HG03175 (cell line): ENCODE measurements at regions not wholly inside any gene's neighbourhood (a gene's known extent, or its start where the extent isn't known, plus 50 kb on each side); places are given as distances from the start of the nearest gene placed in this dataset.

Experiments used
- ATAC-seq: cut with Tn5 transposase; IDR thresholded peaks from one replicate; pipeline ENCODE4 v1.9.1; 2021; ENCODE audit warnings: mild to moderate bottlenecking, moderate library complexity; ENCODE audit not compliant: unreplicated experiment

DNA sequence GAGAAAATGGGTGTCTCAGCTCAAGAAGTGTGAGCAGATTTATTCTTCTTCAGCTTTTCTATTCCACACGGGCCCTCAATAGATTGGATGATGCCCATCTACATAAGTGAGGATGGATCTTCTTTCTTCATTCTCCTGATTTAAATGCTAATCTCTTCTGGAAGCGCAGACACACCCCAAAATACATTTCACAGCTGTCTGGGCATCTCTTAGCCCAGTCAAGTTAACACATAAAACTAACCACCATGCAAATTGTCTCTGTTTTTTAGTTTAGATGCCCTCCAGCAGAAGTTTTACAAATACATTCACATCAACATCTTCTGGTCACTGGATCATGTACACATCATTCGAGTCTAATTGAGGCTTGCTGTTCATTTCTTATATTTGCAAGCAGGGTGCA is 249.0 kb upstream of the VCX3A start:
- ATAC-seq = no peak

DNA sequence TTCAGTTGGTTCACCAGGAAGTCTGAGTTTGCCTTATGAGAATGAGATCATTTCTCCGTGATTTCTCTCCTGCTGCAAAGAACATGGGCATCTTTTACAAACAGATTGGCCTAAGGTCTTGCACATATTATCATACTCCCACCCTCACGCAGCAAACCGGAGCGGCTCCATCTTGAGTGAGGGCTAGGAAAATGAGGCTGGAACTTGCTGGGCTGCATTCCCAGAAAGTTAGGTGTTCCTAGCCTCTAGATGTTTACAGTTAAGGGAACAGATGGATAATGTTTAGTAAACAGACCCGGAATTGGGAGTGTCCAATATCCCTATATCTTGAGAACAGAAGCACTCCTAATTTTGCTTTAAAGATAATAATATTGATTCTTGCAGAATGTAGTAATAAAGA is 247.9 kb upstream of the VCX3A start:
- no peak for ATAC-seq

DNA sequence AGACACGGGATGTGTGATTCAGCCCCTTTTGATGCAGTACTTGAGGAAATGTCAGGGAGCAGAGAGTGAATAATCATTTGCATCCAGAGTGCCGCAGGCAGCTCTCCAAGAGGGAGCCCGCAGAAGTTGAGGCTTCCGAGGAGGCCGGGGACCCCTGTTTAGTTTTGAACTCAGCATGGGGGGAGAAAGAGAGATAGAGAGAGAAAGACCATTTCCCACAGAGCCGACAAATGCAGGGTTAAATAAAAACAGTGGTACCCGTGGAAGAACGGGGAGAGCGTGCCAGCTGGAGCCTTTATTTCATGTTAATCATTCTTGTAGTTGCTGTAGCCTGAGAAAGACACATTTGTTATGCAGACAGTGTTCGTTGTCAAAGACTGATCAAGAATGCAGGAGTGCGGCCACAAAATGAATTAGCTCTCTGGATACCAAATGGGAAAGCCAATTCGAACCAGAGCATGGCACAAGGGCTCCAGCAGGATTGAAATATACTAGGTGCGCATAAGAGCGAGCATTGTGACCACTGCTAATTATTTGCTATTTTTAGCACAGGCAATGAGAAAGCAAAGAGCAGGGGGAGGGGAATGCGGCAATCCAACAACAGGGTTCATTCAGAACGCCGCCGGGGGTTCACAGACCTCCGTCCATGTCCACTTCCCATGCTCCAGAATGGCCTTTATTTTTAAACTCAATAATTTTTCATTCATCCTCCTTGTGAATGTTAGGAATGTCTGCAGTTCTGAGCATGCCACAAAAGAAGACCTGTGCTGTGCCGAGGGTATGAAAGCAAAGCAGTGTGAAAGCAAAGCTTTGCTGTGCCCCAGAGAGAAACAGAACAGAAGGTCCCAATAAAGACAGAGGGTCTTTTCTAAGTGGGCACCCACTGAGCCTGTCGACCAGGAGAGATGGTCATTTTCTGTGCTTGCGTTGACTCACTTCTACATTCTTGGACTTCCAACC is 243.9 kb upstream of the VCX3A start:
- ATAC-seq = no peak

DNA sequence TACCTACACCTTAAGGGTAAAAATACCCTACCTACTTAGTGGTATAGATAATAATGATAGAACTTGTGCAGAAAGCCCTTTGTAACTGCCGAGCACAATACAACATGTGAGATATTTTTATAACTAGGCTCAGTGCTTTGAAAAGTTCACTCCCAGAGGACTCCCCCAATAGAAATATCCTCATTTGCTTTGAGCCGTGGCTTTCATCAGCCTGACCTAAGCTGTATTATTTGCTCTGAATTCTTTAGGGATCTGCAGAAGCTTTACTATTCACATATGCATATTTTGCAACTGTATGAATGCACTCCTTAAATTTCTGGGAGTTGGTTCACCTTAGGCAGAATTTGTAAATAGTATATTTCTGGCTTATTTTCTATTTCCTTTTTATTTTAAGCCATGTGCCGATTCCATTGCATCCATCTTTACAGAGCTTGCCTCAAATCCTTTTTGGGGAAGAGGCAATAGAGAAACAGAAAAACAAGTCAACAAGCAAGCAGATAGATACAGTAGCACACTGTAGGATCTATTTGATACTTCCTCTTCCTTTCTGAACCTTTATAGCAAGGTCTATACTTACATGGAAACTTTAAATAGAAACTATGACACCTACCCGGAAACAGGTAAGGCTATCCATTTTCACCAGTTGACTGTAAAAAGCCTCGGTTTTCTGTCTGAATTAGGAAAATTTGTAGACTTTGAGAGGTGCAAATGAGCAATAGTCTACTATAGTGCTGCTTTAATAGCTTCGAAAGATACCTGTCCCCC is 242.5 kb upstream of the VCX3A start:
- ATAC-seq = peak; percentile 77

DNA sequence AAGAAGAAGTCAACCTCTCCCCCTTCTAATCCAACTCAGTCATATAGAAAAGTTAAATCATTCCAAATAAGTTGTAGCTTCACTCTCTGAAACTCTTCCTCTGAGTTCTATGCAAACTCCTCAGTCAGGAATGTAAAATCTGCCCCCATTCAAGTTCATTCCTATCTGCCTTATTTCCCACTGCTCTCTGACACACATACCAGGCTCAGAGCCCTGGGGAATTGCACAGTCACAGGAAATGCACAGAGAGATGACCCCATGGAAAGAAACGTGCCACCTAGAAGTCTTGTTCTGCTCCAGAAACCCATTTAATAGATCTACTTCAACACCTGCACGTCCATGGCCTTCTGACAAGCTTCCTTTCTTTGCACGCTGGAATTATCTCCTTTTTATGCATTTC is 236.0 kb upstream of the VCX3A start:
- no peak for ATAC-seq

DNA sequence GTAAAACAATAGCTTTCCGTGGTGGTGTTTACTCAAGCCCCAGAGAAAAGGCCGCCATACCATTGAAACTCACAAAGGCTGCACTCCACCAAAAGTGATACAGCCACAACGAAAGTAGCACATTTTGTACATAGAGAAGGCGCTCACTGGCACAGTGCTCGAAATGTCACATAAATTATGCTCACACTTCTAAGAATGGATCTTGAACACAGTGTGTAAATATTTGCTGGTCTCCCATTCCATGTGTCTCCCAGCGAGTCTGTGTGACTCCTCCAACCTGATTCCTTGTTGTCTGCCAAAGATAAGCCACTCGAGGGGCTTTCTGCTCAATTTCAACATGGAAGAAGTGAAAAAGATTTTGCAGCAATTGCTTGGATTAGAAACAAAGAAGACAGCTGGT is 234.0 kb upstream of the VCX3A start:
- no peak for ATAC-seq

DNA sequence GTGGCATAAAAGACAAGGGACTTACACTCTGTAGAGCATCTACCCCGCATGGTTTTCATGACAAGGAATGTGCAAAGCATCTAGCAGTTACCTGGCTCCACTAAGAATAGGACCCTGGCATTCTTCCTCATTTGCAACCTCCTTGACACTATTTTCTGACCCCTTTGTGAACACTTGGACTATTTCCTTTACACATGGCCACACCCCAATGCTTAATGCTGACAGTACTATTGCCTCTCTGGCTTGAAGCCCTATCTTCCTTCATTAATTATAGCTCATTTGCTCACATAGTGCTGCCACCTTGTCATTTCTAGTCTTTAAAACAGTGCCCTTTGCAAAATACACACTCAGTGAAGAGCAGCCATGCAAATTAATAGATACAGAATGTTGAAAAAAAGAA is 226.3 kb upstream of the VCX3A start:
- ATAC-seq = no peak

DNA sequence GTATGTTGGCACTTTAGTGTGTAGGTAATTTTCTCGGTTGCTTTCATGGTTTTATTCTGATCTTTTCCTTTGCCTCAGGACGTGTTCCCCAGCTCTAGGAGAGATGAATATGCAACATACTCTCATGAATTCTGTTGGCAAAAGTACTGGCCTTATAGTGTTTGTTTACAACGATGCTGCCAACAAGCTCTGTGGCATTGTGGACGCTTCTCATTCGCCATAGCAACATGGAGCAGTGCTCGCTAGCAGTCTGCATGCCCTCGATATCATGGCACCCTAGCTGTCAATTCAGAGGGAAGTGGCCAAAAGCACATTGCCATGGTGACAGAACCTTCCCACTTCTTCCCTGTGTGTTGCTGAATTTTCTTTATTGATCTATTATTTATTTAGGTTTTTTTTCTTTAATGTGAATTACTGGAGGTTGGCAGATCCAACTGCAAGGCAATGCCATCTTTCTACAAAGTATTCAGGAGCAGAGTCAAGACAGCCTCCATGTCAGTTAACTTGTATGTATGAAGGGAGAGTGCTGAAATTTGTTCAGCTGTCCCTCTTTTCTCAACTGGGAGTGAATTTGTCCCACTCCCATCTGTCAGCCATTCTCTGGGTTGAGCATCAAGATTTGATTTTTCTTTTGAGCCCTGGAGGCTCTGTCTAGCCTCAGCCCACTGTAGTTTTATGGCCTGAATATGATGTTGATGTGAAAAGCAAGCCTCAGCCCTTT is 224.9 kb upstream of the VCX3A start:
- no peak for ATAC-seq

DNA sequence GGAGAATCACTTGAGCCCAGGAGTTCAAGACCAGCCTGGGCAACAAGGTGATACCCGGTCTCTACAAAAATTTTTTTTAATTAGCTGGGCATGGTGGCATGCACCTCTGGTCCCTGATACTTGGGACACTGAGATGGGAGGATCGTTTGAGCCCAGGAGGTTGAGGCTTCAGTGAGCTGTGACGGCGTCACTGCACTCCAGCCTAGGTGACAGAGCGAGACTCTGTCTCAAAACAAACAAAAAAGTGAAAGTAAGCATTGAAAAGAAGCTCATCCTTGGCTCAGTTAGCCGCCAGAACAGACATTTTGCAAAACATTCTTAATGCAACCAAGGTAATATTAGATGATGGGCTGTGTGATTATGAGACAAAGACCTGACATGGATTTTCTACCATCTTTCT is 223.3 kb upstream of the VCX3A start:
- no peak for ATAC-seq

DNA sequence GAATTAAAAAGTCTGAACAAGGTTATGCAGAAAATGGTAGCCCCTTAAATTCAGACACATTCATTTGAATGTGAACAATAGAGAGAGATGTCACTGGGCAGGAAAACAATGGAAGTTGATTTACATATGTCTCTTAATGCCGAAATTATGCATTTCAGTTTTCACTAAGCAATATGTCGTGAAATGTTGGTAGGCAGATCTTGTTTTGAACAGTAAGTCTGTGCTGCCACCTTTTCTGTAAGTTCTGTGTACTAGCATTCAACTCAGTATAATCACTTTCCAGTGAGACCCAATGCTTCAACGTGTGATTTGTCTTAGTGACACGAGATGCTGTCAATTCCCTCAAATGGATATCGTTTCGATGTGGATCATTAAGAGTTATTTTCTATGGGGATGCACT is 222.7 kb upstream of the VCX3A start:
- no peak for ATAC-seq

DNA sequence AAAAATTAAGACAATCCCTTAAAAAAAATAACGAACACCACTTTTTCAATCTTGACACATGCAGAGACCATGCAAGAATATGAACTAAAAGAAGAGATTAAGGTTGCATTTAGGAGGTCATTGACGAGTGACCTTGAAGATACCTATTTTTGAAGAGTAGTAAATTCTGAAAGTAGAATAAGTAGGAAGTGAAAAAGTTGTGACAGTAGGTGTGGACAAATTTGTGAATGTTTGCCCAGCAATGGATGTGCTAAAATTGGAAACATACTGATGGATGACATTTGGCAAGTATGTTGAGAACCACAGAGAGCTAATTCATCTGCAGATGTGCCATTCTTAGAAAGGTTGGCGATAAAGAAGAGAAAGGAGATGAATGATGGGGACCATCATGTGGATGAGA is 213.7 kb upstream of the VCX3A start:
- no peak for ATAC-seq

DNA sequence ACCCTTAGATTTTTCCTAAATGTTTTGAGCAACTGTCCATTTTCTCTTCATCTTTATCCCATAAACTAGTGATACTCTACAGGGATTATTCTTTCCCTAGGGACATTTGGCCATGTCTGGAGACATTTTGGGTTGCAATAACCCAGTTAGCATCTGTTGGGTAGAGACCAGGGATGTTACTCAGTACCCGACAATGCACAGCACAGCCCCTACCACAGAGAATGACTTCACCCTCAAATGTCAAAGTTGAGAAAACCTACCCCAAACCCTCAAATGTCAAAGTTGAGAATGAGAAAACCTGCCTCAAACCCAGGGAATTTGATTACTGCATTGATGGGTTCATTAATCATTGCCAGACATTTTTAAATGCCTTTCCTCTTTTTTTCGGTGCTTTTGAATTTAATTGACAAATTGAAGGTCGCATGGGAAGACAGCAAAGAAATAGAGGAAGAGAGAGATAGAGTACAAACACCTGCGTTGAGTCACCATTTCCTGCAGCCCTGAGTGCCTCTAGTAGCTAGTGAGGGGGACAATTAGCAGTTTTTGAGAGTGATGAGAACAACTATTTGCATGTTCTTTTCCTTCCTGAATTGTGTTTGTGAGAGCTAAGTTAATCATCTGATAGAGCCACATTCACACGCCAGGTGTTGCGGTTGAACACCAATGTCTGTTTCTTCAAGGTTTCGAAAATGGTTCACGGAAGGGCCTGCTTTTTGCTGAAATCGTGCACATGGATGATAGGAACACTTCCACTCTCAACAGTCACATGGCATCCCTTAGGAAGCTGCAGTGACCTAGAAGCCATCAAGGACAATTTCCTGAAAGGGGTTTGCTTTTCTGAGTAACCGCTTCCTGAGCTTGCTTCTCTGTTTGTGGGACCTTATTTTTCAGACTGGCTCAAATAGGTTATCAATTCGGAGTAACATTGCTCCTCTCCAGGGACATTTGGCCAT is 203.9 kb upstream of the VCX3A start:
- peak; percentile 97 for ATAC-seq

DNA sequence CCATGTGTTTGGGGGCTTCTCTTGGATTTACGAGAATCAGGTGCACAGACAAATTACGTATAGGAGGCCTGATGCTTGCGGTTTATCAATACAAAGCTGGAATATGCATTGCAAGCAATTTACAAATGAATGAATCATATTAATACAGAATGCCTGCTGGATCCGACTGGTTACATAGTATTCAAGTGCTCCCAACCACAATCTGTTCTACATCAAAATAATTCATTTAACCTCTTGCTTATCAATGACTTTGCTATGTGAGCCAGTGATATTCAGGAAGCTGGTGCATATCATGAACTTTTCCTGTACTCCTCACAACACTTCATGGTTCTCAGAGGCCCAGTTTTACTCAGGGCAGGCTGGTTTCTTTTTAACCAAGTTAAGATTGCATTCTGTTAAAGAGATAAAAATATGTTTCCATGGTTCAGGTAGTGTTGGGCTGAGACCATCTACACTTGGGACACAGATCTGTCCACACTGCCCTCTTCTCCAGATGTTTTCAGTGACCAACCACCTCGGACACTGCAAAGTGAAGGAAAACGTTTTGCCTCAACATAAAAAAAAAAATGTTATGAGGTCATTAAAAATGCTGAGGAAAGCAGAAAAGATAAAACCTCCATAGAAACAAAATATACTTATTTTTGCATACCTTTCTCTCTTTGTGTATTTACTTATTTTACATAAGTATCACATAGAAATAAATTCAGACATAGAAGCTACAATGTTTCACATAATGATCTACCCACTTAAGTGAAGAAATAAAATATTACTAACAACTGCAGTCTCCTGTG is 200.1 kb upstream of the VCX3A start:
- no peak for ATAC-seq

DNA sequence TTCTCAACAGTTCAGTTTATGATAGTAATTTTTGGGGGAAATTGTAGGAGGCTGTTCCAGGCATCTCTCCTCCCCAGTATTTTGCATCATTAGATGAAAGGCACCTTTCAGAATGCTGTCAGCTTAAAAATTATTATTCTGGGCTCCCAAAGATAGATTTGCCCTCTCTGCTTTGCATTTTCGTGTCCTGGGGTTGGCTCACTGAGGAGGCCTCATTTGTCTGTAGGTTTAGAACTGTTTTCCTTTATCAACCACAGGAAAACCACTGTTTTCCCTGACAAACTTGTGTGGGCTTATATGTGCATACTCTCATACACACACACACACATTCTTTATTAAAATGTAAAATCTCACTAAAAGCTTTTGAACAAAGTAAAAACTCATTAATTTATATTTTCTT is 197.2 kb upstream of the VCX3A start:
- ATAC-seq = no peak

DNA sequence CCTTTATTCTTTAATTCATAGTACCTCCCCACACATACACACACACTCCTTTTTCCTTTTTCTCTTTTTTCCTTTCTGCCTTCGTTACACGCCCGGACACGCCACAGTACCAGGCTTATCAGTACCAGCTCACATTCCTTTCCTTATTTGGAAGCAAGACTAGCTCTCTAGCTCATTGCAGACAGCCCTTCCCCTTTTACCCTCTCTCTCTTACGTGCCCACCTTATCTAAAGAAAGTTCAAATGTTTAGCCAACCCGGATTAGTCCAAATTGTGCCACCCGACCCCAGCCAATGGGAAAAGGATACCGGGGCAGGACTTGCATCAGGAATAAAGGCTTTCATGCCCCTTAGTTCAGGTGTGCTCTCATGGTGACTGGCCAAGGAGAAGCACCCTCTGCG is 194.7 kb upstream of the VCX3A start:
- no peak for ATAC-seq

DNA sequence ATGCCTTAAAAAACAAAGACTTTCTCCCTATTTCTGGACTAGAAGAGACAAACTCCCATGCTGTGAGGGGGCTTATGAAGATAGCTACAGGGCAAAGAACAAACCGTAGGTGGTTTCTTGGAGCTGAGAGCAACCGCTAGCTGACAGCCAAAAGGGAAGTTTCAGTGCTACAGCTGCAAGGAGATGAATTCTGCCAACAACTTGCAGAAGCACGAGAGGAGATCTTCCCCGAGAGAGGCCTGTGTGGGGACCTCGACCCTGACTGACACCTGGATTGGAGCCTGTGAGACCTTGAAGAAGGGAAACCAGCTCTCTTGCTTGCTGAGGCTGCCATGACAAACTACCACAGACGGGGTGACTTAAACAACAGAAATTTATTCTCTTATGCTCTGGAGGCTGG is 183.8 kb upstream of the VCX3A start:
- no peak for ATAC-seq

DNA sequence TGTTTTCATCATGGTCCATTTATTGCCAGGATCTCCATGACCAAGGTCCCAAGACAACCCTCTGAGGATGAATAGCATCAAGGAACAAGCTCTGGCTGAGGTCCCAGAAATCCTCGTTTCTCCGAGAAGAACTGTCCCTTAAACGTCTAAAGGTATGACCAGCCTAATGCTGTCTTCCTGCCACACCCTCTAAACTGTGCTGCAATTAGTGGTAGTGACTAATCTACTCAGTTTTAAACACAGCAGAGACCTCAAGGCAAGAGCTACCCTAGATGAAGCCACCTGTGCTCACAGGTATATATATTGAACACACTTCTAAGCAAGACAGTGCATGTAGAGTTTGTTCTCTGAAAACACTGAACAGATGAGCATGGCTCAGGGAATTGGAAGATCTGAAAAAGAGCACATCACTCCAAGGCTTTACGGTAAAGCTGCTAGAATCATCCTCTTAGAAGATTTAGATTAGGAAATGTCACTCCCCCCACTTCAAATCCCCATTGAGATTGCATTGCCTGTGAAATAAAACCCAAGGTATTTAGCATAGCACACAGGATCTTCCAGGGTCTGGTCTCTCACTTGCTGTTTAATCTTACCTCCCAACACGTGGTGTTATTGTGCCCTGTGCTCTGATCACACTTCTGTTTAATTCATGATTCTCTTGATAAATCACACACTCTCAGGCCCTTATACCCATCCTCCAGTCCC is 173.9 kb upstream of the VCX3A start:
- ATAC-seq = no peak

DNA sequence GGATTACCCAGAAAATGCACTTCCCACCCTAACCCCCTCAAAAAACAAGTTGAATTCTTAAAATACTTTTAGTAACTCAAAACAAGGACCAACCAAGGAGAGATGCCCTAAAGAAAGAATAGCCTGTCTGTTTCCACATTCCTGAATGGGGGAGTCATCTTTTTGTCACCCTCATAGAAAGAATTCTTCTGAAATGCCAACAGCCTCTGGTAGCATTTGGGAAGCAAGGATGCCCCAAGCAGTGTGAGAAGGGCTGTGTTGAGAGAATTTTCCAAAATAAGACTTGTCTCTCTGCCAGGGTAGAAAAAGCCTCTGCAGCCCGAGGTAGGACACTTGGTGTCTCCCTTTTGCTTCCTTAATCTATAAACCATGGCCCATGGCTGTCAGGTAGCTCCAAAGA is 173.1 kb upstream of the VCX3A start:
- ATAC-seq = no peak

DNA sequence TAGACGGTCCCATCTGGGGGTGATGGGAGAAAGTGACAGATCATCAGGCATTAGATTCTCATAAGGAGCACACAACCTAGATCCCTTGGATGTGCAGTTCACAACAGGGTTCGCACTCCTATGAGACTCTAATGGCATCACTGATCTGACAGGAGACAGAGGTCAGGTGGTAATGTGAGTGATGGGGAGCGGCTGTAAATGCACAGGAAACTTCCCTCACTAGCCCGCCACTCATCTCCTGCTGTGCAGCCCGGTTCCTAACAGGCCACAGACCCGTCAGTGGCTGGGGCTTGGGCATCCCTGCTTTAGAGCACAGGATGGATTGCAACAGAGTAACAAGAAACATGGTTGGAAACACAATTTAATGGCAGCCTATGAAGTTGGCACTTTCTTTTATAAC is 172.6 kb upstream of the VCX3A start:
- ATAC-seq = no peak
